IPS DF 4.7 (cell line): ENCODE measurements at regions not wholly inside any gene's neighbourhood (a gene's known extent, or its start where the extent isn't known, plus 50 kb on each side); places are given as distances from the start of the nearest gene placed in this dataset.
"Not testable (repeated sequence)": the region's sequence is repeated elsewhere in the genome, so short reads cannot be mapped to it uniquely, and the experiment has no call there.

Experiments
- DNase-seq: peaks from one replicate; pipeline ENCODE4 v3.0.0-alpha.2; 2013; ENCODE audit warnings: low spot score; ENCODE audit errors: extremely low read depth

DNA sequence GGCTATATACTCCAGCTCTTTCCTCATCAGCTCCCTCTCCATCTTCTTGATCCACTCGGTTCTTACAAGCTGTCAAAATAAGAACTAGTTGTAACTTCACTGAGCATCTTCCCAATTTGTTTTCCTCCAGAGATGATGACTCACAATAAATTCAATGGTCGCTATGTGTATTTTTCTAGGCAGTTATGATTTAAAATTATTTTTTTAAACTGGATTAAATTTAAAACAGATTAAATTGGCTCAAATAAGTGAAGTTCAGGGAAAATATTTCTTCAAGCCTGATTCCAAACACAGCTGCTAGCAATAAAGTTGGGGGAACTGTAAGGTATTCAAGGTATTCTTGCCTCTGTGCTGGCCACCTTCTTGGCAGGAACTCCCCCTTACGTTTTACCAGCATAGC is 717.7 kb upstream of the USP15 start:
- DNase-seq = no peak

DNA sequence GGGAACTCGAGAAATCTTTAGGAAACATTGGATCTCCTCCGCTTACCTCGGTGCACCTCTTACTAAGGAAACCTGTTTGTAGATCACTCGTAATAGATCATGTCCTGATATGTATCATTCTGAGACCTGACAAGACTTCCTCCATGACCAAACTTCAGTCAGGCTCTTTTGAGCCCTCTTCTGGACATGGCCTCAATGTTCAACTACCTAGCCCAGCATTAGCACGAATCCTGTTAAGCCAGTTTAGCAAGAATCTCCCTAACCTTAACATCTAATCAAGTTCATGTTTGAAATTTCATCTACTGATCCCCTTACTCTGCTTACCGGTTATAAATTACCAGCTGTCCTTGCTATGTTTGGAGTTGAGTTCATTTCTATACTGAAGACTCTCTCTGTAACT is 713.9 kb upstream of the USP15 start:
- no peak for DNase-seq

DNA sequence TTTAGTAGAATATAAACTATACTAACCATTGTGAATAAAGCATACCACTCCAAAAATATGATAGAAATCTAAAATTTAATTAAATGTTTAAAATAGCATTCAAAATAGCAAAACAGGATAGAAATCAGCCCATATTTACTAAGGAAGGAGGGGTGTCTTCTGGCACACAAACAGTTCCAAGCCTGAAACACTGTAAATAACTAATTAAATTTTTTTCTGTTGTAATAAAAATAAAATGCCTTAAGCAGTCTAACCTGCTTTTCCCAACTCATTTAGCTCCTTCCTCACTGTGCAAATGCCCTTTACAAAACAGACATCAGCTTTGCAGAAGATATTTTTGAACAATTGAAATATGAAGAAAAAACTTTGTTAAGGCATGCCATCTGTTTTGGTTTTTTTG is 707.1 kb upstream of the USP15 start:
- DNase-seq = no peak

DNA sequence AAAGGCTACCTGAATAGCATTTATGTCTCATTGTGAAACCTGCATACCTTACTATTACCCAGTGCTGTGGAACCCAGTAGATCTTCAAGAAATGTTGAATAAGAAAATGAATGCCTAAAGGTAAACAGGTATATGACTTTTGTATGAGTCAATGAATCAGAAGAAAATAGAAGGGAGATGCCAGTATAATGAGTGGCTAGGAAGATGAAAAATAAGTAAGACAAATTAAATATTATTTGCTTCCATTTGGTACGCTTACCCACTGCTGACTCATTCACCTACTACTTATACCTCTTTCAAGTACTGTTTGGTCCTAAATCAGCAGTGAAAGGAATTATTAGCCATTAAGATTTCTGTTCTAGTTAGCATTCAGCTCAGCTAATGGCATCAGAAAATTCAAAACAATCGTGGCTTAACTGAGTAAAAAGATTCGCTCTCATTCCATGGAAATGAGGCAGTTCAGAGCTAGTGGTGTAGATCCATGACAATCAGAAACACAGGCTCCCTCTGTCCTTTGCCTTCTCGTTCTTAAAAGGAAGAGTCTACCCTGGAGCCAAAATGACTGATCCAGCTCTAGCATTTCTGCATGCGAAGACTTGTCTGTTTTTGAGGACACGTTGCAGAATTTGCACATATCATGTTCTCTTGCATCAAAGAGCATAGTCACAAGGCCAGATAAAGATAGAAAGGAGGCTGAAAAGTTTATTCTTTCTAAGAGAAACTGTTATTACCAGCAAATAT is 705.8 kb upstream of the USP15 start:
- DNase-seq = no peak

DNA sequence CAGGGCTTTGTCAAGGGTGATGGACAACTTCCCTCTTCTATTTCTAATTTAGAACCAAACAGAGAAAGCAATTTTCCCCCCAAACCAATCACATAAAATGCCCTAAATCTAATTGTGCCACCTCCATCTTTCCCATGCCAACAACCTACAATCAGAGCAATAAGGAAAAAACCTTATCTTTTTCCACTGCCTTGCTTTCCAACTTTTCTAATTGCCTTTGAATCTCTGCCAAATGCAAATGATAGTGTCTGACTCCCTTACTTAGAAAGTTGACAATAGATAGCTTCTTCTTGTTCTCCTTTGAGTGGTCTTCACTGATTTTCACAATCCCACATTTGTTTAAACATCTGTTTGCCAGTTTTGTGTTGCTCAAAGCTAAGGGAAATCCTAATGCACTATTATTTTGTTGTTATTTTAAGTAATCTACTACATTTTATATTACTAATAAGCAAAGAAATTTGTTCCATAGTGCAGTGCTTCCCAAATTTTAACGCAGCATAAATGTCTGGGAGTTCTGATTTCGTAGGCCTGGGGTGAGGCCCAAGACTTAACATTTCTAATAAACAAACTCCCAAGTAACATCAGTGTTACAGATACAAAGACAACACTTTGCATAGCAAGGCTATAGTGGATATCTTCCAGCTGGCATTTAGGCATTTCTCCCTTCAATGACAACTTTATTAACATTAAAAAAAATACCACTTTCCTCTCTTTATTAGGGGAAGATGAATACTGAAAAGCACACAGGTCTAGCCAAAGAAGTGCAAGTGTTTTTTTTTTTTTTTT is 696.3 kb upstream of the USP15 start:
- DNase-seq = no peak

DNA sequence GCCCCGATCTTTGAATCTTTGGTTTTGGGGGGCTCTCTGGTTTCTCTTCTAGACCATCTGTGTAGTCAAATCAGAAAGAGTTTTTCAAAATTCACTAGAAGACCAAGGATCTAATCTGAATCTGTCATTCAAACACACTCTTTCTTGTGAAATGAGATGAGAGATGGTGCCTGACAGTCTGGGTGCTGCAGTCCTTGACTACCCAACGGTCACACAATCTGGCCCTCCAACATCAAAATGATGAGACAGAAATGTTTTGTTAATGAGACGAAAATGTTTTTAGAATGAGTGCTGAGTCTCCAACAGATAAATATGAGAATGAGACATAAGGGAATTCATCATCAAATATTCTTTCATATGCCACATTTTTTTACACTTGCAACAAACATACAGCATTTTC is 695.7 kb upstream of the USP15 start:
- DNase-seq = no peak

DNA sequence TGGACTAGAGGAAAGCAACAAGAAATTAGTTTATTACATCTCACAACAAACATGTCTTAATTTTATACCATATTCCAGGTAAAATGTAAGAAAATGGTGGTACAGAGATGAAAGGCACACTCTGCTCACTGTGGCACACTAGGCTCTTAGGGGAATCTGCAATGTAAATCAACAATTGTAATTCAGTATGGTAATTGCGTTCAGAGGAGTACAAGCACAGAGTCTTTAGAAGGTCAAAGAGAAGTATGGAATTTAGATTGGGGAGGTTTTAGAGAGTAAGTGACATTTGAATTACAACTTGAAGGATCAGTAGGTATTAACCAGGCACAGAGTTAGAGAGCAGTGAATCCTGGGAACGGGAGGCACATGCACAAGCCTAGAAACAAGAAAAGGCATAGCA is 694.0 kb upstream of the USP15 start:
- no peak for DNase-seq

DNA sequence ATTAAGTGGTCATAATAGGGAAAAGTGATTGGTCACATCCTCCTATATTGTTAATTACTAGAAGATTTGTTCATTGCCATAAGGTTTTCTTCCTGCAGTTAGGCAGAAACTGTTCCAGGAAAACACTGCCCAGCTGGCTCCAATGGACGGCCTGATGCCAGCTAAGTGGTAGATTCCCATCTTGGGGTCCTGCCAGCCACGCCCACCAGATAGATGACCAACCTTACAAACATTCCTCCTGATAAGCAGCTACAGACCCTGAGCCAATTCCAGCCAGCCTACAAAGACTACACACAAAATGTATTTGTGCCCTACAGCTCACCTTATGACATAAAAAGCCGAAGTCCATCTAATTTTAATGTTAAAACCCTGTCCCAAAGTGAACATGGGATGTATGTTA is 685.9 kb upstream of the USP15 start:
- DNase-seq = no peak

DNA sequence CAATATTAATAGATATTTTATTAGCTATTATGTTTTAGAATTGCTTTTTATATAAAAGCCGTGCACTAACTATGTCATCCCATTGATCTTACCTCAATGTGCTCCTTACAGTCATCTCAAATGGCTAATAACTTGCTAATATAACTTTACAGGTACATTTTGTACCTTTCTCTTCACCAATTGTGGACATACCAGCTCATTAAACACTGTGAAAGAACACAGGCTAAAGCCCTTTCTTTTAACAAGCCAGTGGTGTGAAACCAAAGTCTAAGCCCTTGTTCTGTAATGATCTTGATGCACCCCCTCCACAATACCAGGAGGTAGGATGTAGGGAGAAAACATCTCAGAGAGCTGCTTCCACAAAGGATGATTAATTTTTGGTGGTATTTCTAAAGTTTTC is 675.3 kb upstream of the USP15 start:
- no peak for DNase-seq

DNA sequence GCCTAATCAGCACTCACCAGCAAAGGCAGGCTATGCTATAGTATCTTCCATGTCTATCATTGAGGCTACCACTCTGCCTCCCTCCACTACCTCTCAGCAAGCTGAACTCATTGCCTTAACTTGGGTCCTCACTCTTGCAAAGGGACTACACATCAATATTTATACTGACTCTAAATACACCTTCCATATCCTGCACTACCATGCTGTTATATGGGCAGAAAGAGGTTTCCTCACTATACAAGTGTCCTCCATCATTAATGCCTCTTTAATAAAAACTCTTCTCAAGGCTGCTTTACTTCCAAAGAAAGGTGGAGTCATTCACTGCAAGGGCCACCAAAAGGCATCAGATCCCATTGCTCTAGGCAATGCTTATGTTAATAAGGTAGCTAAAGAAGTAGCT is 669.3 kb upstream of the USP15 start:
- DNase-seq = not testable (repeated sequence)

DNA sequence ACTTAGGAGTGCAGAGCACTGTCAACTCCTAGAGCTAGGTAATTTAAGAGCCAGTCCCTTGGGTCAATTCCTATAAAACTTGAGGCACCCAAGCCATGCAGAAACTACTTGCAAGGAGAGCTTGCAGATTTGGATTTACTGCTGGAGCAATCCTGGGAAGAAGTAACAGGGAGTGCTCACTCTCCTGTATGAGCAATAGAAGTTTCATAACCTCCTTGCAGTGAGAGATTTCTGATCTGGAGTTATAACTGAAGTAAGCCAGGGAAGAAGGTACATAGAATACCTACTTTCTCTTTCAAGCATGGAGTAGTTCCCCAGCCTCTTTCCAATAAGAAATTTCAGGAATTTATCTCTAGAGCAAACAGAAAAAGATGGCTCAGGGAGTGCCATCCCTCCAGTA is 650.1 kb upstream of the USP15 start:
- DNase-seq = no peak

DNA sequence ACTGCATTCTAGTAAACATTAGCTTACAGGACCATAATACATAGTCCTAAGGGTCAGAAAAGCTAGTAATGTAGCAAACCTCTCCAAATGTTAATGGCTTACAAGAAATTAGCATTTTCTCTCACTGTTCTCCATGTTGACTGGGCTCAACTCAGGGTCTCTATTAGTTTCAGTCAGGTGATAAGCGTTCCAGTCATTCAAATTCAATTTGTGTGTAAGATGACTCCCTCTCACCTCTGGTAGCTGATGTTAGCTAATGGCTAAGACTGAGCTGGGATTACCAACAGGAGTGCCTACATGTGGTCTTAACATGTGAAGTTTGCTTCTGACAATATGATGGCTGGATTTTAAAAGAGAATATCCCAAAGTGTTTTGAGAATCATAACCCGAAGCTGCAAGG is 630.5 kb upstream of the USP15 start:
- DNase-seq = peak; percentile 38

DNA sequence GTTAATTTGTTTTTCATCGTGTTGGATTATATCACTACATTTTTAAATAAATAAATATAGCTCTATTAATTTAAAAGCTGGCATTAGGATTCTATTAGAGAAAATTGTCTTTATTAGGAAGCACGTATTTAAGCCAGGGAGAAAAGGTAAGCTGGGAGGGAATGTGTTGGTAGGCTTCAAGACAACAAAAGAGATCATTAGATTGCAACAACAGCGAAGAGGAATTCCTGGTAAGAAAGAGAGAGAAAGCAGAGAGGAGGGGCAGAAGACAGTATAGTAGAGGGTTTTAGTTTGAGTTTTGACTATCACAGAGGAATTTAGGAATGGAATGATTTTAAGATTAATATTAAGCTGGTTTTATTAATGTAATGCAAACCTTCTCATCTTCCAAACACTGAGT is 613.6 kb upstream of the USP15 start:
- no peak for DNase-seq

DNA sequence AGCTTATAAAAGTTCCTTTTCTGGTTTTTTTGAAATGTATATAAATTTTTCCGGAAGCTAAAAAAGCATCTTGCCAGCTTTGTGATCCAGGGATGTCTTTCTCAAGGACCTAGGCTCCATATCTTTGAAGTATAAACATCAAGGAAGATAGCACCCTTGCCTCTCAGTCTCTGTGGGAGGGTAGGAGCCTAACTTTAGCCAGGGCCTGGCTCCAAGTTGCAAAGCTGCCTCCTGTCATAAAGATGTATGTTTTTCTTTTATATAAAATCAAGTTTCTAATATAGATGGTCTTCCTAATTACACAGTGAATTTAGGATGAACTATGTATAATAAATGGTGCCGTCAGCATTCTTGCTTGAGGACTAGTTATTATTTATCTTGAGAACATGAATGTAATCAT is 612.6 kb upstream of the USP15 start:
- DNase-seq = no peak

DNA sequence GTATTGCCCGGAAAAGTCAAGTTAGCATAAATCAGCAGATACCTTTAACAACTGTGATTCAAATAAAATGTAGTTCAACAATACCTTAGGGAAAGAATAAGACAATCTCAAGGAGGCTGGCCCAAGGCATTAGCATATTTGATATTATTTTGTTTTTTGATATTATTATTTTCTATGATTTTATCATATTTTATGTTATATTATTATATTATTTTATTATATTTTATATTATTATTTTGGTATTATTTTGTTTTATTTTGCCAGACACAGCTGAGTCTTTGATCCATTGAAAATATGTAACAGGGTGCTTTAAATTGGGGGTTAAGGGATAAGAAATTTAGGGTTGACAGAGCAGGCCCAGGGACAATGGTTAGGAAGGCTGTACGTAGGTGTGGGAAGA is 607.9 kb upstream of the USP15 start:
- no peak for DNase-seq

DNA sequence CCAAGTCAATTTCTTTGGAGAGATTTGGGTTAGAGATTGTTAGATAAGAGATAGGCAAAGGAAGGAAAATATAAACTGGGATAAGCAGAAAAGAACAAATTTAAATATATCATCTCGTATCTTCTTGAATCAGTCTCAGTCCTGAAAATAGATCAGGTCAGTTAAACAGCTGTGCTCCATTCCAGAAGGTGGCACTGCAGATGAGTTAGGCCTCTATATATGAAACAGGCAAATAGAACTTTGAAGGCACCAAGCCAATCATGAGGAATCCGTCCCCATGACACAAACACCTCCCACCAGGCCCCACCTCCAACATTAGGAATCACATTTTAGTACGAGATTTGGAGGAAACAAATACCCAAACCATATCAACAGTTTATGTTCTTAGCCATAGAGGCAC is 605.5 kb upstream of the USP15 start:
- no peak for DNase-seq

DNA sequence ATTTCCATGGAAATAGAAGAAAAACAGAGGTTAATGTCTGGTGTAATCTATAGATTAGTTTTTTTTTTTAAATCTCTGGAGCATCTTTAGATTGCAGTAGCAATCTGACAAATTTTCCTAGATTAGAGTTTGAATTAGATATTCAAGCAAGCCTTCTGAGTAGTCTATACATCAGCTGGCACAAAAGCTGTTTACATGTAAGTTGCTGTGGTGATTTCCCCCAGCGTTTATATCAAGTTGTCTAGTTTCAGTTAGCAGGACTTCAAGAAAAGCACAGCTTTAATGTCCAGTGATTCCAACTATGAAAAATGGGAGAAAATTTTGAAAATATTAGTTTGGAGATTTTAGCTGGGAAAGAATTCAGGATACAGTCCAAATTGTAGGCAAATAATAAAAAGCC is 605.0 kb upstream of the USP15 start:
- no peak for DNase-seq

DNA sequence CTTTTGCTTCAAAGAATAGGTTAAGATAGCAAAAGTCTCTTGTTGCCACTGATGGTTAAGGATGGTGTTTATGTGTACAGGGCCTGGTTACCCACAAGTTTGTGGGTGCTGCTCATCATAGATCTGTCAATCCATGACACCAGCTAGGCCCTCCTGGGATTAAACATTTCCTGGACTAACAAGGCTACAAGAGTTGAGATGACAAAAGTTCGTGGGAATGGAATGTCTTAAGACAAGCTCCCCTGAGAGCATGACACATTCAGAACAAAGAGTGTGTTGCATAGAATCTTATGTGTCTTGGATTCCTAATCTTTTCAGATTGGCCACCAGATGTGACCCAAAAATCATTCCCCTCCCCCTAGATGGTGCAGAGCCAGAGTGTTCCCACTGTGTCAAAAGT is 592.5 kb upstream of the USP15 start:
- no peak for DNase-seq

DNA sequence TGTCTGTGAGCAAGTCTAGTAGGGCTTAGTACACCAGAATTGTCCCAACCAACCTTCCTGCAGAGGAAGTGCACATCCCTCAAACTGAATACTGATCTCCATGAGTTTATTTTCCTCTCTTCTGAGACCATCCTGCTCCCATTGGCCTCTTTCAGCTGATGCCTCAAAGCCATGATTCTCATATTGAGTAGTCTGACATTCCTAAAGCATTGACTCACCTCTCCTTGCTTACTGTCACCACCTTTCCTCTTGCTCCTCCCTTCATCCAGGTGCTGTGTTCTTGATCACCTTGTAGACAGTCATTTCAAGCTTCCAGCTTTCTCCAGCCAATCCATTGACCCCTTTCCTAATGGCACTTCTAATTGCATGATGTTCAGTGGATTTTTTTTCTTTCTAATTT is 583.7 kb upstream of the USP15 start:
- DNase-seq = no peak

DNA sequence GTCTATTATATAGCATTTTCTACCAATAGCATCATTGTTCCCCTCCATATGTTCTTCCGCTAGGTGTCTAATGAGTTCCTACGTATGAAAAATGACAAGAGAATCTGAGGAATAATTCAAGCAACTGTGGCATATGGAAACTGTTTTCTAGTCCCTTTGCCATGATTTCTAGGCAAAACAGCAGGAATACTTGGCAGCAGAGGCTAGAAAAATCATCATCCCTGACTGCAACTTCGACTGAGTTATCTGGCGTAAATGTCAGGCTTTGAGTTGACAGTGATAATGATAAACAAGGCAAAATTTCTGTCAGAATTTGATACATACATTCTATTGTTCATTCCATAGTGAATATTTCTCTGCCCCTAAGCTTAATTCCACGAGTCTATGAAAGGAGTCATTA is 572.8 kb upstream of the USP15 start:
- DNase-seq = no peak

DNA sequence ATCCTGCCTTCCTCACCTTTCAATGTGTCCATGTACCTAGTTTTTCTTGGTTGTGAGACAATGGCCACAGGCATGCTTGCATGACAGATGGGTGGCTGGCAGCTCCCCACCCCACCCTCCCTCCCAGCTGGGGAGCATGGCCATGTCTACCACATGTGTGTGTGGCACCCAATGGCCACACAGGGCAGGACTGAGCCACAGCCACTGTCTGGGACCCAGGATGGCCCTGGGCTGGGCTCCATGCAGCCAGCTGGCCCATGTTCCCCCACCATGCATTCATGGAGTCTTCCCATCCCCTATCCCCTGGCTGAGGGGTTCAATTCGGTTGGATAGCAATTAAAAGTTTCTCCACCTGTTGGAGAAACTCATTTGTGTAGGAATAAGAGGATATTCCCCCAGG is 566.0 kb upstream of the USP15 start:
- no peak for DNase-seq

DNA sequence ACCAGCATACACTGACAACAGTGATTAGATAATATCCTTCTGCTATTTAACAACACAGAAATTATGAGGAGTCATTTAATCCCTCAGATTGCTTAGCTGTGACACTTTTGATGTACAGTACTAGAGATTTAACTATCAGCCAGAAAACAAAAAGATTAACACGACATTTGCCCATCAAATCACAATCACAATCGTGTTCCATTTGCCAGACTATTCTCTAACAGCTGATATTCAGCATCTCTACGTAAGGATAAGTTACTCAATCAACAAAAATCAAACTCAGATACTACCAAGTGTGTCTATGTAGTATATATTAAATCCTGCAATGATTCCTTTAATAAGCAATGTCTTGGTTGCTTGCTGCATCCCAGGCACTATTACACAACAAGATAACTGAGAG is 558.7 kb upstream of the USP15 start:
- no peak for DNase-seq

DNA sequence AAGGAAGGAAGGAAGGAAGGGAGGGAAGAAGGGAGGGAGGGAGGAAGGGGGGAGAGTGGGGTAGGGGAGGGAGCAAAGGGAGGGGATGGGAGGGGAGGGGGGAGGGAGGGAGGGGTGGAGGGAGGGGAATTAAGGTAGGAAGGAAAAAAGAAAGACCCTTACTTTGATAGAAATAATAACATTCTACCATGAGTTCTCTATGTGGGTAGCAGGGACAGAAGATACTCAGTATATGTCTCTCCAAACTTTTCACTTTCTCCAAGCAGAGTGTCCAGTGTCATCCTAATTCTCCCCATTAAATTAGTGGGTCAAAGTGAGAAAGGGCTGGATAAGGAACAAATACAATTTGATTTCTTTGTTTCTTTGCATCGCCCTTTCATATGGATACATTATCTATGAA is 553.4 kb upstream of the USP15 start:
- no peak for DNase-seq
